NB4 (cell line): ENCODE measurements at regions not wholly inside any gene's neighbourhood (a gene's known extent, or its start where the extent isn't known, plus 50 kb on each side); places are given as distances from the start of the nearest gene placed in this dataset.

Source experiments
- DNase-seq: peaks from one replicate; pipeline ENCODE4 v3.0.0; 2010; ENCODE audit warnings: low read depth
- H3K4me3 ChIP-seq: one replicate; pipeline ENCODE4 v1.5.1; 2011; ENCODE audit warnings: mild to moderate bottlenecking, low read depth, low read length, moderate library complexity
- CTCF ChIP-seq: IDR thresholded peaks from one replicate; pipeline ENCODE4 v1.5.1; 2012; ENCODE audit warnings: low read depth, low read length
- MAX ChIP-seq: IDR thresholded peaks from 2 replicates; pipeline ENCODE4 v1.6.1; 2011; ENCODE audit warnings: low read depth, low read length
- MYC ChIP-seq: IDR thresholded peaks from 2 replicates; pipeline ENCODE4 v1.6.1; 2011; ENCODE audit warnings: low read depth, low read length
- POLR2A ChIP-seq: IDR thresholded peaks from 2 replicates; pipeline ENCODE4 v1.6.1; 2011; ENCODE audit warnings: mild to moderate bottlenecking; ENCODE audit not compliant: insufficient read length; ENCODE audit errors: extremely low read depth

GRCh38 chr7:22566176-22566575, 66.2 kb upstream of the STEAP1B start:
- H3K4me3 ChIP-seq = no peak overlapping the region
- TF ChIP-seq POLR2A = no peak
- TF ChIP-seq CTCF = no peak
- no peak for TF ChIP-seq MYC
- TF ChIP-seq MAX = no peak
- DNase-seq = no peak

GRCh38 chr7:22565315-22565811, 65.4 kb upstream of the STEAP1B start:
- DNase-seq = no peak
- no peak overlapping the region for H3K4me3 ChIP-seq
- TF ChIP-seq POLR2A (no peak), CTCF (no peak), MYC (no peak)

GRCh38 chr7:22564511-22565045, 64.6 kb upstream of the STEAP1B start:
- H3K4me3 ChIP-seq = no peak overlapping the region
- TF ChIP-seq MAX = no peak
- no peak for DNase-seq

GRCh38 chr7:22563621-22564241, 63.7 kb upstream of the STEAP1B start:
- TF ChIP-seq CTCF (no peak), MYC (no peak), MAX (no peak), POLR2A (no peak)
- H3K4me3 ChIP-seq = no peak overlapping the region
- DNase-seq = no peak

- TF ChIP-seq MAX (no peak), MYC (no peak), POLR2A (no peak), CTCF (no peak)
- DNase-seq = no peak
- H3K4me3 ChIP-seq = no peak overlapping the region
Measured at GRCh38 chr7:22563032-22563501, 63.1 kb upstream of the STEAP1B start.

- TF ChIP-seq MAX = no peak
- TF ChIP-seq MYC = no peak
- TF ChIP-seq POLR2A = no peak
- no peak for TF ChIP-seq CTCF
- no peak overlapping the region for H3K4me3 ChIP-seq
- DNase-seq = no peak
Measured at GRCh38 chr7:22561895-22562593, 62.1 kb upstream of the STEAP1B start.
